SKM-1 (cell line): ENCODE measurements at regions not wholly inside any gene's neighbourhood (a gene's known extent, or its start where the extent isn't known, plus 50 kb on each side); places are given as distances from the start of the nearest gene placed in this dataset.

Experiments used
- DNase-seq: peaks from one replicate; lab custom pipeline; 2025; ENCODE audit not compliant: unreplicated experiment; lab: John Stamatoyannopoulos, UW

DNA sequence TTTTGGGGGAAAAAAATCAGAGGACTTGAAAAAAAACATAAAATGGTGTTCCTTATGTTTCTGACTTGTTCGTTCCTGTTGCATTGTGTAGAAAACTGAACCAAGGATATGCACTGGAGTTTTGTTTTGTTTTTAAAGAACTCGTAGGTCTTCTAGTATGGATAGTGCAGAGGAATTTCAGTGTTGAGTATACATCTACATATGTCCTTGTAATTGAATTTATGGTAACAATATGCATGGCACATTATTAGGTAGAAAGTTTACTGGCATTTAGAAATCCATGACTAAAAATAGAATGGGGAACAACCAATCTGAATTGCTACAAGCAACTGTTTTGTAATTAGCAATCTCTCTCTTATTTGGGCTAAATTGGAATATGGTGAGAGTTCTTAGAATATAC, 188.3 kb upstream of the ZRANB2 start:
- DNase-seq: no peak

DNA sequence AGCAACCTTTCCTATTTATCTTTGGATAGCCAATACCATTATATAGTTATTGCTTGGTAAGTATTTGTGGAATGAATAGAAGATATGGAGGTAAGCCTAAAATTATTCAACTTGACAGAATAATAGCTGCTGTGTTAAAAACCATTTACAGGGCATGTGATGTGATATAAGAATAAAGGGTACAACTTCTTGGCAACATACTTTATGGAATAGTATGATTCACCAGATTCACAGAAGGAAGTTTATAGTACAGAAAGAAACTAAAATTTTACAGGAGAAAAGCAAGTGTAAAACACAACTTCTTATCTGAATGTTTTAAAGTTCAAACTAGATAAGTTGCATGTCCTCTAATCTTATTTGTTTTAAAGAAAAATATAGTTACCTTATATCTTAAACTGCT, 186.4 kb upstream of the ZRANB2 start:
- no peak for DNase-seq

DNA sequence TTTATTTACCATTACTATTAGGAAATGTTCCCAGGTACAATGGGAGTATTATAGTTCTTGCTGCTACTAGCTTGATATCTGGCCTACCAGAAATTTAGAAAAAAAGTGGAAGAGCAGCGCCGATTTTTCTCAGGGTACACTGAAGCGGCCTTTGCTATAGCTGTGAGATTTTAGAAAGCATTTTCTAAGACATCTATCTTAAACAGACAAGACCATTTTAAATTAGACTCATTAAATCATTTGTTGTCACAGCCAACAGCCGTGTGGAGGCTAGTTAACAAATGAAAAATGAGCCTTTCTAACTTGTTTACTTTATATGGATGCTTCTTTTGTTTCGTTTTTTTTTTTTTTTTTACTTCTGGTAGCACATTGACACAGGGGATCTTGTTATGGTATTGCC, 183.2 kb upstream of the ZRANB2 start:
- DNase-seq: no peak

DNA sequence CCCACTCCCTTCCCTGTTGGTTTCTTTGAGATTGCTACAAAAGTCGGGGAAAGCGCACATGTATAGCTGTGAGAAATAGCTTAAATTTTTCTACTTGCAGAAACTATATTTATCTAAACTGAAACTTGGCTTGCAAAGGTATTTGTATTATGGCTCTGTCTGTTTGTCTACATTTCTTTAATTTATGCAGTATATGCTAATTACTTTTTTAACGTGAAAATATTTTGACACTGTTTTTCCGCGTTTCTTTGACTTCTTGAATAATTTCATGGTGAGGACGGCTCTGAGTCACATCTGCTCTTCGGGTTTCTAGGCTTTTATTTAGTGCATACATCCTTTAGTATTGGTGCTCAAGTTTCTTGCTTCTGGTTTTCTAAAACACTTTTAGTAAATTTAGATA, 182.1 kb upstream of the ZRANB2 start:
- no peak for DNase-seq

DNA sequence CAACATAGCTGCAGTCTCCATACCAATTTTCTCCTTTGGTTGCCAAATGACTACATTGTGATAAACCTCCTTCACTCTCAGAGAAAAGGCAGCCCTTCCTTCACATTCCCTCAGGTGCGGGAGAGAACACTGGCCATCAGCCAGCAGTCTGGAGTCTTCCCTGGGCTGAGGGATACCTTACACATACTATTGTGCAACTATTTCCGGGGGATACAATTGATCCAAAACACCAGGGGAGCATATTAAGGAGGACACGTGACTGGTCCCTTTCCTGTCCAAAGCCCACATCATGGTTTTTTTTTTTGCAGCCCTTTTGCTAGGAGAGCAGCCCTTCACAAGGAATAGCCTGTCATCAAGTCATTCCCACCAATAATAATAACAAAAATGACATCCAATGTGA, 172.1 kb upstream of the ZRANB2 start:
- DNase-seq: no peak

DNA sequence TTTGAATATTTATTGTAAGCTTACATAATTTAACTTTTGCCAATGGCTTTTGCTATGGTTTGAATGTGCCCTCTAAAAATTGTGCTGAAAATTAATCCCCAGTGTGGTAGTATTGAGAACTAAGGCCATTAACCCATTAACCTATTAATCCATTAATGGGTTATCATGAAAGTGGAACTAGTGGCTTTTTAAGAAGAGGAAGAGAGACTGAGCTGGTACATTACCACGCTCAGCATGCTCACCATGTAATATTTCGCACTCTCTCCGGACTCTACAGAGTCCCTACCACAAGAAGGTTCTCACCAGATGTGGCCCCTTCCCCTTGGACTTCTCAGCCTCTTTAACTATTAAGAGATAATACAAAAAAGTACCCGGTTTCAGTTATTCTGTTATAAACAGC, 164.4 kb upstream of the ZRANB2 start:
- DNase-seq: no peak

DNA sequence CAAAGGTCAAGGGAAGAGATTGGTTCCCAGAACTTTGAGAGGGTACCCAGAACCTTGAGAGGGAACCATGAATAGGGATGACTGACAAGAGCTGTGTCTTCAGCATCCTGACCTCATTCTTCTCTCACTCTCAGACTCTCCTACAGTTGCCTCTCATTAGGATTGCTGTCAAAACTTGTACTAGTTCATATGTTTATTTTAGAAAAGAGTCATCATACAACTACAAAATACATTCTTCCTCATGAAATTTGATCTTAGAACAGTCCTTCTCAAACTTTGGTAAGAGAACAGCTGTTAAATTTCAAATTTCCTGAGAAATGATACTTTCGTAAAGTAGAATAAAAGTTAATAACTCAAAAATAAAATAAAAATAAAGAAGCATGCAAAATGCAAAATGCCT, 161.4 kb upstream of the ZRANB2 start:
- DNase-seq: no peak

DNA sequence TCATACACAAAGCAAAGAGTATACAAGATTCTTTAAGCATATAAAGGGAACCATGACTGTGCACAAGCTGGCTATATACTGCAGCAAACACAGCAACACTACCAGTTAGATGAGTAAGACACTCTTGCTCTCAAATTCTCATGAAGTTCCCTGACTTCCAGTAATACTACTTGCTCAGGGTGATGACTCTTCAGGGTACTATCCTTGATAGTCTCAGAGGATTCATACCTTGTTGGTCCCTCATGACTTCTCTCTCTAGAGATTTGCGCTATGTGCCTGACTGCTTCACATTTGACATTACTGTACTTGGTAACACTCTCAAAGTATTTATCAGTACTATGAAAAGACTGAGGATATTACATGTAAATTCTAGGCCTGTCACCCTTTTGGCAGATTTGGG, 159.8 kb upstream of the ZRANB2 start:
- DNase-seq: no peak

DNA sequence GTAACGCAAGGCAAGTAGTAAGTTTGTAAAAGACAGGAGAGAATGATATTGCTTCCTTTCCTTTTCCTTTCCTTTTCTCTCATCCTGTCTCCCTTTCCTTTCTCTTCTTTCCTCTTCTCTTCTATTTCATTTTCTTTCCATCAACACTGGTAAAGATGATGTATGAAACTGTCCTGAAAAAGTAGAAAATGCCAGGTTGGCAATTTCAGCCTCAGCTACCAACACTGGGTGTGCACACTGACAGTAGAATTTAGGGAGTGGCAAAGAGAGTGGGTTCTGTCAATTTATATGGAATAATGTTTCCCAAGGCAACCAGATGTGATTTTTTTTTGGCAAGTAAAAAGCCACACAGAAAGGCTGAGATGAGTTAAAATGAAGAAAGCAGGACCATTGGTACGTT, 155.7 kb upstream of the ZRANB2 start:
- DNase-seq: no peak

DNA sequence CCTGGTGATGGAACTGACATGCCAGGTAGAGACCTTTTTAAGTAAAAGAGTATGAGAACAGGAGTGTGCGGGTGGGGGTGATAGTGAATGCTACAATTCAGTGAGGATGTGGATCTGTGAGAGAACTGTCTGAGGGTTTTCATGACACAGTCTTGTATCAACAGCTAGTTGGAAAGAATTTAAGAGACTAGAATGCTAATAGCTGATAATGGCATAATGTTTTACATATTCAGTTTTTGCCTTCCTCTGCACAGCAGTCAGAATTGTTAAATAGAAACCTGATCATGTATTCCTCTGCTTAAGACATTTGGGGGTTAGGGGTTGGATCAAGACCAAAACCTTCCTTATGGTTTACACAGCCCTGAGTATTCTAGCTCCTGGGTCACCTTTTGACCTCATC, 152.8 kb upstream of the ZRANB2 start:
- DNase-seq: no peak

DNA sequence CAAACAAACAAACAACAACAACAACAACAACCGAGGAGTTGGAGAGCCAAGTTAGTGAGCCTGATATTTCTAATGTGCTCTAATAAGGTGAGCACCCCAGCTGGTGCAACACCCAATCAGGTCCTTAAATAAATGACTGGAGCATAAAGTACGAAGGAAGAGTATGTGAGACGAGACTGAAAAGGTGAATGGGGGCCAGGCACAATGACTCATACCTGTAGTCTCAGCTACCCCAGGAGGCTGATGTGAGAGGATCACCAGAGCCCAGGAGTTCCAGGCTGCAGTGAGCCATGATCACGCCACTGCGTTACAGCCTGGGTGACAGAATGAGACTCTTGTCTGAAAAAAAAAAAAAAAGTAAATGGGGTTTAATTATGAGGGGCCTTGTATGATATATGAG, 152.0 kb upstream of the ZRANB2 start:
- no peak for DNase-seq

DNA sequence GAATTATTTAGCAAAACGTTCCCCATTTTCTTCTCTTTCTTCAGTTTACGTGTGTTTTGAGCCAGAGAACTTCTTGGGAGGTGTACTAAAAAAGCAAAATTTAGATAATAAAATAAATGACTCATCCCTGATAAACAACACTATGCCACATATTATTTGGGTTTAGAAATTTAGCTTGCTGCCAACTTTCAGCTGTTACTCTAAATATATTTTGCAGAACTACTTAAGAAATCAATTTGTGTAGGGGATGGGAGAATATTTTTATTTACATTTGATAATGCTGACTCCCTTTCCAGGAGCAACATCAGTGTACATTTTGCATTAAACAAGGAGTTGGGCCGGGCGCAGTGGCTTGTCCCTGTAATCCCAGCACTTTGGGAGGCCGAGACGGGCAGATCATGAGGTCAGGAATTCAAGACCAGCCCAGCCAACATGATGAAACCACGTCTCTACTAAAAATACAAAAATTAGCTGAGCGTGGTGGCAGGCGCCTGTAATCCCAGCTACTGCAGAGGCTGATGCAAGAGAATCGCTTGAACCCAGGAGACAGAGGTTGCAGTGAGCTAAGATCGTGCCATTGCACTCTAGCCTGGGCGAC, 151.4 kb upstream of the ZRANB2 start:
- no peak for DNase-seq

DNA sequence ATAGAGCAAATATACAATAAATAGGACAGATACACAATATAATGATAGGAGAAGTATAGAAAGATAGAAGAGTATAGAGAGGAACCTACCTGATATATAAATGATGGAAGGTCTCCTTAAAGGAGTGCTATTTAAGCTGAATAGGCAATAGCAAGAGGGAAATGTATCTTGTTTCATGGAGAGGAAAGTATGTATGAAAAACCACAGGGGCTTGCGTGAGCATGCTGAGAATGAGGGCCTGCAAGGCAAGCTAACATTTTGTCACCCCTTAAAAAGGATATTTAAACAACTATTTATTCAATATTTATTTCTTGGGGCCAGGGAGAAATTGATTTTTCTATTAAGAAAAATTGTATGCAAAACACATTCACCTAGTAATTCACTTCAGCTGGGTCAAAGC, 150.9 kb upstream of the ZRANB2 start:
- DNase-seq: no peak

DNA sequence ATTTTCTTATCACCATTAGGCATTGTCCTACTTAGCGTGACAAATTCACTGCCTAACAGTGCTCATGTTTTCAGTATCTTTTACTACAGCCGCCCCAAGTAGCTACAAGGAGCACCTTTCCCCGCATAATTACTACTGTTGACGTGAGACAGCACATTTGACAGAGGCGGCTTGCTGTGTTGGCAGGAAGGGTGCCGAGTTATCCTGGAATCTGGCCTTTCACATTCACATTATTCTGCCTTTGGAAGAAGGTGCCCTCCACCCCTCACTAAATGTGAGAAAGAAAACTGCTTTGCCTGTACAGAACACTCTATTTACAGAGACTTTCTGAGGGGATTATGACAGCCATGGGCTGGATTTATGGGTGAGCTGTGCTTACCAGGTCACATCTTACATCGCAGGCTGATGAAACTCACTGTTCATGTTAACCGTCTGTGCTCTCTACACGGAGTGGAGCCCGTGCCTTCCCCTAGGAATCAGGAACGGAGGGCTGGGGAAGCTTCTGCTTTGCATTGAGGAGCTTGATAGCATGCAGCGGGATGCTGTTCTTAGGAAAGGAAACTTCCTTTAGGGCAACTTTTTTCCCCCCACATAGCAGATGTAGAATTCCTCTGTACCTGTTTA, 148.0 kb upstream of the ZRANB2 start:
- no peak for DNase-seq

DNA sequence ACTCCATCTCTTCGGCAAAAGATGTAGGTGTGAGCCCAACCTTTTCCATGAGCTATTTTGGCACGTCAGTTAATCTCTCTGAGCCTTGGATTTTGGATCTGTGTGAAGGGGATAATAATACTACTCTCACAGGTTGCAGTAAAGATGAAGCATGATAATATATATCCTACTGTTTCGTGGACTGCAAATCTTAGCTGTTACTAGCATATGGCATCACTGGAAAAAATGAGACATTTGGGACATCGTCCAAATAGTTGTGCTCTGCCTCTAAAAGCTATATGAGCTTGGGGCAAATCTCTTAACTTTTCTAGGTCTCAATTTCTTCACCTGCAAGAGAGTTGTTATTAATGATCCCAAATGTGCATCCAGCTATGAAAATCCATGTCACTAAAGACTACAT, 147.4 kb upstream of the ZRANB2 start:
- no peak for DNase-seq

DNA sequence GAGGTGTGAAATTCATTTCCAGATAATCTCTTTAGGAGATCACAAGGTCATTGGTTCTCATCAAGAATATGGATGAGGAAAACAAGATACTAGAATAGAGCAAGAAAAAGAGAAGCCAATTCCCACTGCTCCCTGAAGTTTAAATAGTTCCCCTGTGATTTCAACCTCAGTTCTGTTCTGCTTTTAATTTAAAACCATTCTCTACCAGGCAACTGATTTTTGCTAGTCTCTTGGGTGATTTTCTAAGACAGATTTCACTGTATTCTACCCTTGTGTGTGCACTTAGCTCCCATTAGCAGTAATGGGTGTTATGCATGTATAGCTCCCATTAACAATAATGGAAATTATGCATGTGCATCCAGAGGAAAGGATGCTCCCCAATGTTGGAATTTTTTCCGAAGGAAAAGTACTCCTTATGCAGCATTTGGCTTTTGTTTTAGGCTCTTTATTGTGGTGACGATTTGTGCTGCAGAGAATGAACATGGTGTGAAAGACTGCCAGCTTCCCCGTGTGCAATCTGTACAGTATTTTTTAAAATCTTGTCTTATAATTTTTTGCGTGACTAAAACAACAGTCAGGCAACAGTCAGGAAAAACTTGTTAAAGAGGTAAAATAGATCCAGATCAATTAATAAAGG, 144.0 kb upstream of the ZRANB2 start:
- no peak for DNase-seq

DNA sequence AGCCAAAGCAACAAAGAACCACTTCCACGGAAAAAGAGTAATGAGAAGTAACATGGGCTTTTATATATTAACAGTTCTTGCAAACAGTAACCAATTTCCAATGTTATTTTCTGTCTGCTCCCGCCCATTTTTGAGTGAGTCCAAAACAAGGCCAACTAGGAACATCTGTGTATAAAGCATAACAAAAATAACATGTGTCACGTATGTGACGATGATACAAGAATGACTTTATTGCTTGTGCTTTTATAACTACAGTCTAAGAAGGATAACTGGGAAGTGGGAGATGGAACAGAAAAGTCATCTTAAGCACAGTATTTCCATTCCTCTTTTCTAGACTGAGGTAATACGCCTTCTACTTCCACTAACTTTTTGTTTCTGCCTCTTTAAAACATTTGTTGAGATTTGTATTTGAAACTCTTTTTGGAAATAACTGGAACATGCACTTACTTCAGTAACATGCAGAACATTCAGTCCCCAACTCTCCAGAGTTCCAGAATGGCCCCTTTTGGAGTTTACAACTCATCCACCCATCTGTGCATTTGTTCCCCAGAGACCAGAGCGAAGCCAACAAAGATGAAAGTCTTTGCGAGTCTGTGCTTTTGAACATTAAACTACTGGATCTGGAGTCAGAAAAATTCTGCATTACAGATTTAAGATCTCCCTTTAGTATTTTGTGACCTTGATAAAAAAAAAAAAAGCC, 143.0 kb upstream of the ZRANB2 start:
- DNase-seq: no peak

DNA sequence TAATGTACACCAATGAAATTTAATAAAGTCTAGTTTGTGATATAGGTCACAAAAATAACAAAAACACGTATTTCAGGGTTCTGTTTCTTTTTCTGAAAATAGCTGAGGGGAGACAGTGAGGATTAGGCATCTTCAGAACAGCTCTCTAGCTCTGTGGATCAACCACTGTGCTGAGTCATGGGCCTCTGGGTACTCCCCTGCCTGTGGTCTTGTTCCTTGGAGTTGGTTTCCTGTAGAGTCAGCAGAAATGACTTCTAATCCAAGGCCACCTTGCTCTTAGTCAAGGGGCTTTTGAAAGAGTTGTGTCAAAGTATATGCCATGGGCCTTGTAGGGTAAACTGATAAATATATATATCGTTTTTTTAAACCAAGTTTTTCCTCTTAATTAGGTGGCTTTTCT, 141.8 kb upstream of the ZRANB2 start:
- DNase-seq: no peak

DNA sequence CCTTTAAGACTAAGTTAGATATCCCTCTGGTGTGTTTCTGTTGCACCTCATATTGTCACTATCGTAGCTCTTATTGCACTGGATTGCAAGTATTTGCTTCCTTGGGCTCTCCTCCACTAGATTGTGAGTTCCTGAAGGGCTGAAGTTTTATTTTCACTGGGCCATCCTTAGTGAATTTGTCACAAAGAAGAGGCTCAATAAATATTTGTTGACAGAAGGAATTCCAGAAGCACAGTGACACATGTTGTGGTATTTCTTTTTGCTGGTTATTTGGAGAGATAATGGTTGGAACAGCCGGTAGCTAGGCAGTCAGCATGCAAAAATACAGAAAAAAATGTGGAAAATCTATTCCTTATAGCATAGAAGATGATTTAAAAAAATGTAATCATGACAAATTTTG, 129.9 kb upstream of the ZRANB2 start:
- no peak for DNase-seq

DNA sequence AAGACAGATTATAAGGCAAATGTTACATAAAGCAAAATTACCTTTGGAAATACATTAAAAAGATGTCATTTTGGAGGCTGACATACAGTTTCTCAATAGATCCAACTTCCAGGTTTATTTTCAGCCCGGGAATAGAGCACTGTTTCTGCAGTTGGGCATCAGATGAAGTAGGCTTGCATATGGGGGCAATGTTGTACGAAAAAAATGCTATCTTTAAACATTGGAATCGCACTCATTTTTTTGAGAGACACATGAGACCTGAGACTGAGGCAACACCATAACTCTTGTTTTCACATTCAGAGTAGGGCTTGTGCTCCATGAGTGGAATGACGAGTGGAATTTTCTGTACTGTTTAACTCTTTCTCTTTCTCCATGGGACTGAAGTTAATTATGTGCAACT, 122.4 kb upstream of the ZRANB2 start:
- no peak for DNase-seq

DNA sequence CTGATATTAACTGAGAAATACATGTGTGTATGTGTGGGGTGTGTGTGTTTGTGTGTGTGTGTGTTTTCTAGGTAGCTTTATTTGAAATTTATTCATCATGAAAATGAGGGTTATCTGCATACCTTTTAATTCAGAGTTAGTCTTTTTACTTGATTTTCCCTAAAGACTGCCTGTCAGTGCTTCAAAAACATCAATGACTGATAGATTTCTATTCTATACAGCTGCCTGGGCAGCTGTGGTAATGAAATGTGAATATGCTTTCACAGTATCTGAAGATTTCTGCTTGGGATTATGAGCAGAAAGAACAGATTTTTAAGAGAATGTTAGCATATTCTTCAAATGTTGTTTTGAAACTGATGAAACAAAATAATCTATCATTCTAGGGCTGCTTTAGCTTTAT, 119.7 kb upstream of the ZRANB2 start:
- no peak for DNase-seq

DNA sequence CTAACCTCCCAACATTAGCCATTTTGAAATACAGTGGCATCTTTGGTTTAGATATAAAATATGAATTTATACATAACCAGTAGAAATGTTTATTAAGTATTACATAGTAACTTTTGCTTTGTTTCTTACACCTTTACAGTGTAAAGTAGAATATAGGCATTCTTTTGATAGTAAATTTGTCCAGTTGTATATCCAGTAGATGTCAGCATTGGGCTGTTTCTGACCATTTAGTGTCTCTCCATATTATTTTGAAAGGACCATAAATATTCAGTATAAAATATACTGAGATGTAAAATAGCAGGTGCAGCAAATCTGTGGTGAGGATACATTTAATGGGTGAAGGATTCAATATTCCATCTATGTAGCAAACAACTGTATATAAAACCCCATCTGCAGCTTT, 115.8 kb upstream of the ZRANB2 start:
- DNase-seq: no peak
